Astrocyte (in vitro differentiated cells and primary cell): ENCODE measurements at regions not wholly inside any gene's neighbourhood (a gene's known extent, or its start where the extent isn't known, plus 50 kb on each side); places are given as distances from the start of the nearest gene placed in this dataset.

Experiments used
- EZH2 ChIP-seq: IDR thresholded peaks from 2 replicates; pipeline ENCODE4 v1.6.1; 2012; ENCODE audit warnings: mild to moderate bottlenecking, low read length, inconsistent platforms; ENCODE audit not compliant: insufficient read depth
- TF ChIP-seq, protein P1 (sequence below): IDR thresholded peaks from 2 replicates; pipeline ENCODE4 v1.5.1; 2011; ENCODE audit warnings: low read depth, mild to moderate bottlenecking, inconsistent platforms, low read length, moderate library complexity; ENCODE audit not compliant: insufficient read depth

DNA sequence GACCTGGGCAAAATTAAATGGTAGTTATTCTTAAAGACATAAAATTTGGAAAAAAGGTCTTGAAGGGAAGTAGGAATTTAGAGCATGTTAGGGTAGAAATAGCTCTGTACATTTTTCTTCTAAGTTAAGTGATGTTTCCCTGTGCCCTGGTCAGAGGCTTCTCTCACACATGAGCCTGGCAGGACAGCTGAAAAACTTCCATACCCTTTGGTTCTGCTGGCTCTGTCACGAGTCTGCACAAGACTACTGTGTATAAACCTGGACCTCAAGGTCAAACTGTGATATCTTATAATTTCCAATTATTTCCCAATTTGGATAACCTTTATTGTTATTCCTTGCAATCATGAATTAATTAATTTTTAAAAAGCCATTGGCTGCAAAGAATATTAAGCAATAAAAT lies 664.7 kb downstream of the BCL11A start:
- TF ChIP-seq, protein P1, sequence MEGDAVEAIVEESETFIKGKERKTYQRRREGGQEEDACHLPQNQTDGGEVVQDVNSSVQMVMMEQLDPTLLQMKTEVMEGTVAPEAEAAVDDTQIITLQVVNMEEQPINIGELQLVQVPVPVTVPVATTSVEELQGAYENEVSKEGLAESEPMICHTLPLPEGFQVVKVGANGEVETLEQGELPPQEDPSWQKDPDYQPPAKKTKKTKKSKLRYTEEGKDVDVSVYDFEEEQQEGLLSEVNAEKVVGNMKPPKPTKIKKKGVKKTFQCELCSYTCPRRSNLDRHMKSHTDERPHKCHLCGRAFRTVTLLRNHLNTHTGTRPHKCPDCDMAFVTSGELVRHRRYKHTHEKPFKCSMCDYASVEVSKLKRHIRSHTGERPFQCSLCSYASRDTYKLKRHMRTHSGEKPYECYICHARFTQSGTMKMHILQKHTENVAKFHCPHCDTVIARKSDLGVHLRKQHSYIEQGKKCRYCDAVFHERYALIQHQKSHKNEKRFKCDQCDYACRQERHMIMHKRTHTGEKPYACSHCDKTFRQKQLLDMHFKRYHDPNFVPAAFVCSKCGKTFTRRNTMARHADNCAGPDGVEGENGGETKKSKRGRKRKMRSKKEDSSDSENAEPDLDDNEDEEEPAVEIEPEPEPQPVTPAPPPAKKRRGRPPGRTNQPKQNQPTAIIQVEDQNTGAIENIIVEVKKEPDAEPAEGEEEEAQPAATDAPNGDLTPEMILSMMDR: no peak
- TF ChIP-seq EZH2: no peak
